A549 (cell line): ENCODE measurements at regions not wholly inside any gene's neighbourhood (a gene's known extent, or its start where the extent isn't known, plus 50 kb on each side); places are given as distances from the start of the nearest gene placed in this dataset.

Experiments used
- ATAC-seq, 2 experiments: fragments of 200-7000 bp in 1 of 2; fragments of >200 bp in 1 of 2; cut with Nextera tagmentation in 1 of 2; cut with Tn5 transposase in 1 of 2; 3 replicates each; pipeline versions ENCODE4 v1.8.0 to v1.9.1; 2018 to 2020; ENCODE audit warnings: mild to moderate bottlenecking in 1 of 2, moderate library complexity in 1 of 2
- CTCF ChIA-PET: fragments of 300-600 bp; sonication (Branson Sonifier 250); formaldehyde crosslinking; extraction: SDS; loops from one replicate; lab custom pipeline; 2021; ENCODE audit warnings: antibody characterized with exemption, inconsistent platforms; lab: Yijun Ruan, JAX
- POLR2A ChIA-PET: fragments of 350-600 bp; formaldehyde crosslinking; extraction: SDS; loops from one replicate; lab custom pipeline; 2021; ENCODE audit warnings: antibody characterized with exemption, inconsistent platforms; lab: Yijun Ruan, JAX
- DNase-seq, 2 experiments: peaks; one replicate each; pipeline versions ENCODE4 v3.0.0 to v3.0.0-alpha.2; 2011 to 2016; ENCODE audit warnings: low read depth in 1 of 2, low spot score in 1 of 2
- FAIRE-seq: peaks from 2 replicates; lab custom pipeline; 2011; peaks lifted over from hg19 to GRCh38; lab: Jason Lieb, UNC
- H3K27ac ChIP-seq, 2 experiments: fragments of >200 bp; sonication (Bioruptor Twin); formaldehyde crosslinking; 3 replicates each; pipeline ENCODE4 v1.5.1; 2016 to 2017
- H3K4me1 ChIP-seq: fragments of >200 bp; sonication (Bioruptor Twin); formaldehyde crosslinking; 3 replicates; pipeline ENCODE4 v1.6.1; 2016
- H3K4me2 ChIP-seq: fragments of >200 bp; sonication (Bioruptor Twin); formaldehyde crosslinking; 3 replicates; pipeline ENCODE4 v1.6.1; 2016
- H3K4me3 ChIP-seq: fragments of >200 bp; sonication (Bioruptor Twin); formaldehyde crosslinking; 3 replicates; pipeline ENCODE4 v1.5.1; 2016
- H3K9me3 ChIP-seq: fragments of >200 bp; sonication (Bioruptor Twin); formaldehyde crosslinking; 3 replicates; pipeline ENCODE4 v1.6.1; 2016
- ATOH8 ChIP-seq: fragments of 250-450 bp; sonication (Bioruptor Pico); IDR thresholded peaks from 2 replicates; pipeline ENCODE4 v1.5.0; 2020; ENCODE audit warnings: low read depth, mild to moderate bottlenecking, moderate library complexity
- BCL3 ChIP-seq: fragments of >200 bp; sonication (Bioruptor Twin); formaldehyde crosslinking; IDR thresholded peaks from 3 replicates; pipeline ENCODE4 v1.6.1; 2016
- CBX8 ChIP-seq: fragments of 200-600 bp; sonication (generic); IDR thresholded peaks from 2 replicates; pipeline ENCODE4 v1.6.1; 2016
- CHD4 ChIP-seq: fragments of 200-600 bp; sonication (generic); IDR thresholded peaks from 2 replicates; pipeline ENCODE4 v1.6.1; 2016; ENCODE audit warnings: antibody characterized with exemption, mild to moderate bottlenecking, borderline replicate concordance
- E2F6 ChIP-seq: IDR thresholded peaks from 2 replicates; pipeline ENCODE4 v1.6.1; 2012; ENCODE audit warnings: low read depth, borderline replicate concordance
- EHF ChIP-seq: fragments of 250-450 bp; sonication (Bioruptor Pico); IDR thresholded peaks from 2 replicates; pipeline ENCODE4 v1.5.0; 2020; ENCODE audit warnings: mild to moderate bottlenecking
- ELK1 ChIP-seq: fragments of 150-350 bp; IDR thresholded peaks from 2 replicates; pipeline ENCODE4 v1.6.1; 2014; ENCODE audit warnings: low read depth, mild to moderate bottlenecking, low read length
- EP300 ChIP-seq, 2 experiments: fragments of >200 bp; sonication (Bioruptor Twin); formaldehyde crosslinking; IDR thresholded peaks; 2 replicates in 1 of 2; 3 replicates in 1 of 2; pipeline ENCODE4 v1.6.1; 2016 to 2017
- ESRRA ChIP-seq: fragments of 150-350 bp; IDR thresholded peaks from 2 replicates; pipeline ENCODE4 v1.6.1; 2014; ENCODE audit warnings: mild to moderate bottlenecking, low read length, borderline replicate concordance
- FOSB ChIP-seq: fragments of 250-450 bp; sonication (Bioruptor Pico); IDR thresholded peaks from 2 replicates; pipeline ENCODE4 v1.5.0; 2020; ENCODE audit warnings: mild to moderate bottlenecking, moderate library complexity
- FOSL2 ChIP-seq, 2 experiments: fragments of 450-650 bp in 1 of 2; fragments of >200 bp in 1 of 2; sonication (Bioruptor Twin) in 1 of 2; formaldehyde crosslinking; IDR thresholded peaks; 2 replicates each; pipeline versions ENCODE4 v1.5.0 to v1.6.1; 2016 to 2020; ENCODE audit warnings: mild to moderate bottlenecking in 1 of 2, moderate library complexity in 1 of 2
- HDAC2 ChIP-seq: fragments of 200-600 bp; sonication (generic); IDR thresholded peaks from 2 replicates; pipeline ENCODE4 v1.6.1; 2016
- HOXA7 ChIP-seq: fragments of 250-450 bp; sonication (Bioruptor Pico); IDR thresholded peaks from 2 replicates; pipeline ENCODE4 v1.5.0; 2020; ENCODE audit warnings: mild to moderate bottlenecking, moderate library complexity
- HOXB5 ChIP-seq: fragments of 250-450 bp; sonication (Bioruptor Pico); IDR thresholded peaks from 2 replicates; pipeline ENCODE4 v1.5.0; 2020; ENCODE audit warnings: mild to moderate bottlenecking, moderate library complexity
- JUN ChIP-seq, 2 experiments: fragments of >200 bp; sonication (Bioruptor Twin); formaldehyde crosslinking; IDR thresholded peaks; 2 replicates in 1 of 2; 3 replicates in 1 of 2; pipeline ENCODE4 v1.6.1; 2016 to 2017
- JUNB ChIP-seq: fragments of >200 bp; sonication (Bioruptor Twin); formaldehyde crosslinking; IDR thresholded peaks from 2 replicates; pipeline ENCODE4 v1.6.1; 2016
- KDM1A ChIP-seq: fragments of 200-600 bp; sonication (generic); IDR thresholded peaks from 2 replicates; pipeline ENCODE4 v1.6.1; 2016; ENCODE audit warnings: low read depth, mild to moderate bottlenecking
- MAFK ChIP-seq: fragments of 450-650 bp; IDR thresholded peaks from 2 replicates; pipeline ENCODE4 v1.6.1; 2014; ENCODE audit not compliant: partially characterized antibody
- MAX ChIP-seq: IDR thresholded peaks from 2 replicates; pipeline ENCODE4 v1.6.1; 2012
- MAZ ChIP-seq: fragments of 150-350 bp; IDR thresholded peaks from 2 replicates; pipeline ENCODE4 v1.6.1; 2014; ENCODE audit warnings: antibody characterized with exemption, low read depth, low read length, borderline replicate concordance
- NPAS2 ChIP-seq: fragments of 250-450 bp; sonication (Bioruptor Pico); IDR thresholded peaks from 2 replicates; pipeline ENCODE4 v1.8.0; 2022; ENCODE audit warnings: mild to moderate bottlenecking, moderate library complexity, borderline replicate concordance
- NR3C1 ChIP-seq: fragments of >200 bp; sonication (Bioruptor Twin); formaldehyde crosslinking; IDR thresholded peaks from 3 replicates; pipeline ENCODE4 v1.6.1; 2017
- PHF8 ChIP-seq: fragments of 200-600 bp; sonication (generic); IDR thresholded peaks from 2 replicates; pipeline ENCODE4 v1.6.1; 2016; ENCODE audit warnings: low read depth, mild to moderate bottlenecking, antibody characterized with exemption, moderate library complexity, borderline replicate concordance
- POLR2A ChIP-seq: IDR thresholded peaks from 2 replicates; pipeline ENCODE4 v1.6.1; 2012; ENCODE audit warnings: mild to moderate bottlenecking, low read length
- POLR2AphosphoS2 ChIP-seq: conservative IDR thresholded peaks from 2 replicates; pipeline ENCODE4 v1.6.1; 2012; ENCODE audit warnings: low read length, improper control_type of control experiment, inconsistent platforms
- RAD21 ChIP-seq, 2 experiments: fragments of >200 bp in 1 of 2; sonication (Bioruptor Twin) in 1 of 2; formaldehyde crosslinking in 1 of 2; IDR thresholded peaks in 1 of 2; conservative IDR thresholded peaks in 1 of 2; 2 replicates in 1 of 2; 3 replicates in 1 of 2; pipeline ENCODE4 v1.6.1; 2012 to 2018; ENCODE audit warnings: inconsistent platforms in 1 of 2
- RARB ChIP-seq: fragments of 250-450 bp; sonication (Bioruptor Pico); IDR thresholded peaks from 2 replicates; pipeline ENCODE4 v1.8.0; 2021; ENCODE audit warnings: mild to moderate bottlenecking, moderate library complexity
- RCOR1 ChIP-seq: fragments of 150-350 bp; IDR thresholded peaks from 2 replicates; pipeline ENCODE4 v1.6.1; 2014; ENCODE audit warnings: antibody characterized with exemption, low read length, low read depth
- RFX5 ChIP-seq: fragments of 450-650 bp; IDR thresholded peaks from 2 replicates; pipeline ENCODE4 v1.7.1; 2014; ENCODE audit warnings: antibody characterized with exemption, mild to moderate bottlenecking, moderate library complexity
- SMC3 ChIP-seq: fragments of >200 bp; sonication (Bioruptor Twin); formaldehyde crosslinking; IDR thresholded peaks from 3 replicates; pipeline ENCODE4 v1.6.1; 2018; ENCODE audit warnings: inconsistent platforms
- SREBF2 ChIP-seq: fragments of 450-650 bp; IDR thresholded peaks from 2 replicates; pipeline ENCODE4 v1.6.1; 2014; ENCODE audit warnings: mild to moderate bottlenecking, moderate library complexity
- TP53 ChIP-seq: fragments of 250-450 bp; sonication (Bioruptor Pico); IDR thresholded peaks from 2 replicates; pipeline ENCODE4 v1.5.0; 2021; ENCODE audit warnings: mild to moderate bottlenecking, moderate library complexity
- USF2 ChIP-seq: fragments of 450-650 bp; IDR thresholded peaks from 2 replicates; pipeline ENCODE4 v1.6.1; 2014; ENCODE audit warnings: antibody characterized with exemption
- ZFP36 ChIP-seq: fragments of 450-650 bp; IDR thresholded peaks from 2 replicates; pipeline ENCODE4 v1.6.1; 2014; ENCODE audit warnings: borderline replicate concordance; ENCODE audit not compliant: partially characterized antibody
- WGBS: methylation state at CpG from one replicate; pipeline ENCODE4 v1.1.6; 2017; ENCODE audit errors: missing lambda C conversion rate; 5-methylcytosine and 5-hydroxymethylcytosine counted together

GRCh38 chr1:229069176-229069575 lies 201.7 kb upstream of the RAB4A start:
- CTCF ChIA-PET = no interaction called here
- Histone ChIP-seq H3K4me2 (peak overlapping the region; percentile 65; the same call in 2 of the 3 replicates), H3K9me3 (no peaks in the 10 kb centered on the region), H3K4me1 (peaks cover 44% of the 10 kb centered on the region), H3K4me3 (no peak overlapping the region), H3K27ac (peak overlapping the region; percentile 70 to 79; a peak in 5 of 6 replicates)
- ATAC-seq (no peak), DNase-seq (no peak), FAIRE-seq (no peak)
- no peak for TF ChIP-seq SREBF2
- no peak for TF ChIP-seq ZFP36
- no peak for TF ChIP-seq HOXA7 (CRISPR knock-in tag)
- TF ChIP-seq HOXB5 (CRISPR knock-in tag) = no peak
- TF ChIP-seq FOSB (CRISPR knock-in tag) = no peak
- no peak for TF ChIP-seq USF2
- TF ChIP-seq RARB (CRISPR knock-in tag) = no peak
- TF ChIP-seq BCL3 = no peak
- TF ChIP-seq EHF (CRISPR knock-in tag) = no peak
- TF ChIP-seq HDAC2 = no peak
- TF ChIP-seq RAD21 (conservative IDR thresholded peaks at IDR 0.05 in 1 of 2, IDR thresholded peaks at IDR 0.05 in 1 of 2) = no peak
- no peak for TF ChIP-seq ATOH8 (CRISPR knock-in tag)
- no peak for TF ChIP-seq KDM1A
- TF ChIP-seq MAX = no peak
- no peak for TF ChIP-seq FOSL2 (IDR thresholded peaks at IDR 0.05)
- TF ChIP-seq FOSL2 (CRISPR knock-in tag; IDR thresholded peaks at IDR 0.05) = no peak
- no peak for TF ChIP-seq SMC3
- TF ChIP-seq RFX5 = no peak
- no peak for TF ChIP-seq PHF8
- TF ChIP-seq MAFK = no peak
- TF ChIP-seq NR3C1 = no peak
- POLR2A ChIA-PET = no interaction called here

- peak; percentile 92 to 95 for ATAC-seq
- CTCF ChIA-PET = interaction anchor here (1.5 to 2.5 kb wide), 2 partner anchors 157 to 379 kb away, joined by 4 to 10 read pairs; no protein-coding TSS in a partner anchor
- TF ChIP-seq EHF (CRISPR knock-in tag) (no peak), SREBF2 (no peak), NPAS2 (CRISPR knock-in tag) (no peak), JUNB (peak; percentile 39; the same call in 1 of the 2 replicates), KDM1A (no peak), ESRRA (no peak), JUN (IDR thresholded peaks at IDR 0.05) (peak in 1 of 2 experiments; percentile 48; a peak in 2 of 5 replicates), ELK1 (no peak), CHD4 (no peak), POLR2A (no peak), RCOR1 (no peak), E2F6 (0 out of 2 replicates have a peak, but pooled peaks have one; percentile 34), EP300 (IDR thresholded peaks at IDR 0.05) (peak in 1 of 2 experiments; percentile 49; a peak in 2 of 5 replicates), POLR2AphosphoS2 (no peak), HDAC2 (no peak), RAD21 (conservative IDR thresholded peaks at IDR 0.05 in 1 of 2, IDR thresholded peaks at IDR 0.05 in 1 of 2) (peak; percentile 28 to 48; a peak in 4 of 5 replicates), CBX8 (no peak), HOXB5 (CRISPR knock-in tag) (no peak), RFX5 (no peak), TP53 (CRISPR knock-in tag) (no peak), SMC3 (no peak), USF2 (0 out of 2 replicates have a peak, but pooled peaks have one; percentile 22), MAZ (no peak)
Observed at GRCh38 chr1:229070168-229070567, 200.7 kb upstream of the RAB4A start.

More at GRCh38 chr1:229070168-229070567, 200.7 kb upstream of the RAB4A start:
- H3K4me2 ChIP-seq = peak overlapping the region; percentile 65
- H3K4me1 ChIP-seq = peaks cover 38% of the 10 kb centered on the region
- WGBS = 15% methylated on average over 5 of the region's 5 CpGs
- H3K27ac ChIP-seq = peak overlapping the region; percentile 70 to 79
- POLR2A ChIA-PET = no interaction called here
- no peaks in the 10 kb centered on the region for H3K9me3 ChIP-seq
- H3K4me3 ChIP-seq = no peak overlapping the region
- peak; percentile 79 to 93 for DNase-seq
- FAIRE-seq = peak; percentile 74
